Esophagus squamous epithelium (tissue), 5 donors: ENCODE measurements at regions not wholly inside any gene's neighbourhood (a gene's known extent, or its start where the extent isn't known, plus 50 kb on each side); places are given as distances from the start of the nearest gene placed in this dataset.

ENCODE experiments used
- DNase-seq: peaks from one replicate; lab custom pipeline; 2025; lab: John Stamatoyannopoulos, UW
- H3K27ac ChIP-seq, 4 donors: fragments of 200-600 bp; sonication (generic); one replicate each; pipeline ENCODE4 v1.5.1; 2016 to 2019; ENCODE audit warnings: mild to moderate bottlenecking in 1 of 4
- H3K27me3 ChIP-seq, 4 donors: fragments of 200-600 bp; sonication (generic); 1 replicate in 3 of 4; 2 replicates in 1 of 4; pipeline versions ENCODE4 v1.5.1 to v1.6.0; 2017 to 2021; ENCODE audit warnings: antibody characterized with exemption in 1 of 4
- H3K36me3 ChIP-seq, 3 donors: fragments of 200-600 bp; sonication (generic); one replicate each; pipeline ENCODE4 v1.5.1; 2016 to 2019
- H3K4me1 ChIP-seq, 3 donors: fragments of 200-600 bp; sonication (generic); one replicate each; pipeline ENCODE4 v1.5.1; 2017 to 2019
- H3K4me3 ChIP-seq, 4 donors: fragments of 200-600 bp; sonication (generic); 1 replicate in 3 of 4; 2 replicates in 1 of 4; pipeline ENCODE4 v1.5.1; 2016 to 2019; ENCODE audit warnings: mild to moderate bottlenecking in 2 of 4, moderate library complexity in 1 of 4
- H3K9me3 ChIP-seq, 3 donors: fragments of 200-600 bp; sonication (generic); one replicate each; pipeline ENCODE4 v1.5.1; 2016 to 2019
- POLR2A ChIP-seq, 4 donors: fragments of 450-650 bp; IDR thresholded peaks; one replicate each; pipeline ENCODE4 v1.6.1; 2017; ENCODE audit warnings: antibody characterized with exemption in 4 of 4, mild to moderate bottlenecking in 4 of 4, moderate library complexity in 3 of 4
- WGBS, 2 donors: methylation state at CpG; one replicate each; pipeline ENCODE4 v1.1.5; 2018; 5-methylcytosine and 5-hydroxymethylcytosine counted together
- intact Hi-C: fragments of 100-400 bp; cut with DNase I; formaldehyde crosslinking; loops from one replicate; pipeline ENCODE4 v1.15.0; 2022
- TF ChIP-seq, protein P1 (sequence below), 6 experiments: fragments of 450-650 bp in 4 of 6; fragments of 200-600 bp in 2 of 6; sonication (generic) in 2 of 6; IDR thresholded peaks; one replicate each; pipeline ENCODE4 v1.5.1; 2016 to 2019; ENCODE audit warnings: antibody characterized with exemption in 6 of 6, mild to moderate bottlenecking in 4 of 6, moderate library complexity in 4 of 6
- donor health status: DM: yes; HTN: yes; CAD: no.

- intact Hi-C loops, result no loop called here
- 63 to 80% methylated on average over 7 of the region's 7 CpGs for WGBS, 2 donors
- Histone ChIP-seq H3K36me3 (no peaks in the 10 kb centered on the region), H3K4me3 (no peak overlapping the region), H3K4me1 (peaks cover 0 to 12% (median 2%) of the 10 kb centered on the region in 3 donors), H3K27me3 (no peaks in the 10 kb centered on the region), H3K9me3 (no peaks in the 10 kb centered on the region), H3K27ac (peak overlapping the region in 1 of 4 donors; percentile 11)
- DNase-seq, result no peak
- TF ChIP-seq POLR2A (IDR thresholded peaks at IDR 0.05), result no peak
- TF ChIP-seq, protein P1, sequence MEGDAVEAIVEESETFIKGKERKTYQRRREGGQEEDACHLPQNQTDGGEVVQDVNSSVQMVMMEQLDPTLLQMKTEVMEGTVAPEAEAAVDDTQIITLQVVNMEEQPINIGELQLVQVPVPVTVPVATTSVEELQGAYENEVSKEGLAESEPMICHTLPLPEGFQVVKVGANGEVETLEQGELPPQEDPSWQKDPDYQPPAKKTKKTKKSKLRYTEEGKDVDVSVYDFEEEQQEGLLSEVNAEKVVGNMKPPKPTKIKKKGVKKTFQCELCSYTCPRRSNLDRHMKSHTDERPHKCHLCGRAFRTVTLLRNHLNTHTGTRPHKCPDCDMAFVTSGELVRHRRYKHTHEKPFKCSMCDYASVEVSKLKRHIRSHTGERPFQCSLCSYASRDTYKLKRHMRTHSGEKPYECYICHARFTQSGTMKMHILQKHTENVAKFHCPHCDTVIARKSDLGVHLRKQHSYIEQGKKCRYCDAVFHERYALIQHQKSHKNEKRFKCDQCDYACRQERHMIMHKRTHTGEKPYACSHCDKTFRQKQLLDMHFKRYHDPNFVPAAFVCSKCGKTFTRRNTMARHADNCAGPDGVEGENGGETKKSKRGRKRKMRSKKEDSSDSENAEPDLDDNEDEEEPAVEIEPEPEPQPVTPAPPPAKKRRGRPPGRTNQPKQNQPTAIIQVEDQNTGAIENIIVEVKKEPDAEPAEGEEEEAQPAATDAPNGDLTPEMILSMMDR (IDR thresholded peaks at IDR 0.05), result no peak
Measured at GRCh38 chr9:109974143-109974917, 194.3 kb downstream of the PALM2AKAP2 start.

- H3K4me1 ChIP-seq, result peaks cover 0 to 9% (median 0%) of the 10 kb centered on the region in 3 donors
- intact Hi-C loops, result no loop called here
- H3K27me3 ChIP-seq, result no peaks in the 10 kb centered on the region
- H3K9me3 ChIP-seq, result no peaks in the 10 kb centered on the region
- TF ChIP-seq, protein P1 (IDR thresholded peaks at IDR 0.05), result no peak
- TF ChIP-seq POLR2A (IDR thresholded peaks at IDR 0.05), result no peak
- H3K27ac ChIP-seq, result no peak overlapping the region
- DNase-seq, result no peak
- H3K4me3 ChIP-seq, result no peak overlapping the region
- WGBS, 2 donors, result 80 to 88% methylated on average over 4 of the region's 4 CpGs
- no peaks in the 10 kb centered on the region for H3K36me3 ChIP-seq
Measured at GRCh38 chr9:109974918-109975276, 194.9 kb downstream of the PALM2AKAP2 start.

DNA sequence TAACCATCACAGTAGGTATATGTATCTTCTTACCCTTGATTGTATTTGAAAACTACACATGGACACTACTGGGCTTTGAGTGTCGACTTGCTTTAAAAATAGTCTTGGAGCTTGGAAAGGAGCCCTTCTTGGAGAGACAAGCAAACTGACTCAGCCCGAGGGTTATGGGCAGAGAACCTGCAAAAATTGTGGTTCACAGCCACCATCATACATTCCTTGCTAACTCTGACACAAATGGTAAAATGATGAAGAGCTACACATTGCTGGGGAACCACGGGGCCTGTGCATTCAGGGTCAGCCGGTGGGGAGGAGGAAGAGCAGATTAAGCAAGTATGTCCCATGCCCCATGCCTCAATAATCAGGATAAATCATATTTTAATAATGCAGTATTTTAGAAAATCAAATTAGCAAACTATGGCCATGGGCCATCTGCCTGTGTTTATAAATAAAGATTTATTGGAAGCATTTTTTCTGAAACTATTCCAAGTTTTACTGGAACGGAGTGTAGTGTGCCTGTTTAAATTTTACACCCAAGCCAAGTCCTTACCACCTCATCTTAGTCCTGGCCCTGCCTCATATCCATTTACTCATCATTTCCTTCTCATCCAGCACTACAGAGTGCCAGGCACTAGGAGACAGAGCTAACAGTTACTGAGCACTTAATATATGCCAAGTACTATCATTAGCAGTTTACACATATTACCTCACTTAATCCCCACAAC lies 195.7 kb downstream of the PALM2AKAP2 start:
- Histone ChIP-seq H3K4me1 (peaks cover 0 to 2% (median 0%) of the 10 kb centered on the region in 3 donors), H3K9me3 (no peaks in the 10 kb centered on the region), H3K27me3 (no peaks in the 10 kb centered on the region), H3K27ac (no peak overlapping the region), H3K4me3 (no peak overlapping the region), H3K36me3 (no peaks in the 10 kb centered on the region)
- no peak for DNase-seq
- 62 to 67% methylated on average over 5 of the region's 5 CpGs for WGBS, 2 donors
- intact Hi-C loops, result no loop called here
- TF ChIP-seq POLR2A (IDR thresholded peaks at IDR 0.05), result no peak
- TF ChIP-seq, protein P1 (IDR thresholded peaks at IDR 0.05), result no peak

GRCh38 chr9:109976303-109976702 lies 196.3 kb downstream of the PALM2AKAP2 start:
- Histone ChIP-seq H3K4me3 (no peak overlapping the region), H3K27ac (no peak overlapping the region), H3K9me3 (no peaks in the 10 kb centered on the region), H3K36me3 (no peaks in the 10 kb centered on the region), H3K4me1 (no peaks in the 10 kb centered on the region), H3K27me3 (no peaks in the 10 kb centered on the region)
- TF ChIP-seq, protein P1 (IDR thresholded peaks at IDR 0.05), result no peak
- DNase-seq, result no peak
- intact Hi-C loops, result no loop called here

GRCh38 chr9:109977521-109977920 lies 197.5 kb downstream of the PALM2AKAP2 start:
- H3K27ac ChIP-seq, result no peak overlapping the region
- no peak overlapping the region for H3K4me3 ChIP-seq
- H3K36me3 ChIP-seq, result no peaks in the 10 kb centered on the region
- TF ChIP-seq, protein P1 (IDR thresholded peaks at IDR 0.05), result no peak
- TF ChIP-seq POLR2A (IDR thresholded peaks at IDR 0.05), result no peak
- H3K27me3 ChIP-seq, result no peaks in the 10 kb centered on the region
- 83 to 90% methylated on average over 2 of the region's 2 CpGs for WGBS, 2 donors
- DNase-seq, result no peak
- H3K9me3 ChIP-seq, result no peaks in the 10 kb centered on the region
- no peaks in the 10 kb centered on the region for H3K4me1 ChIP-seq
- intact Hi-C loops, result no loop called here
